Esophagus (tissue), 2 donors: ENCODE measurements at regions not wholly inside any gene's neighbourhood (a gene's known extent, or its start where the extent isn't known, plus 50 kb on each side); places are given as distances from the start of the nearest gene placed in this dataset.

ENCODE experiments used
- H3K27ac ChIP-seq, 2 donors: one replicate each; pipeline ENCODE4 v1.5.1; 2013; ENCODE audit warnings: low read depth in 2 of 2, mild to moderate bottlenecking in 2 of 2, inconsistent platforms in 1 of 2, low read length in 1 of 2, moderate library complexity in 1 of 2
- H3K27me3 ChIP-seq, 2 donors: one replicate each; pipeline ENCODE4 v1.6.1; 2013; ENCODE audit warnings: low read length in 2 of 2, control low read depth in 1 of 2, mild to moderate bottlenecking in 1 of 2; ENCODE audit not compliant: insufficient read depth in 2 of 2, control insufficient read depth in 1 of 2
- H3K36me3 ChIP-seq, 2 donors: one replicate each; pipeline ENCODE4 v1.6.1; 2013; ENCODE audit warnings: low read length in 1 of 2; ENCODE audit not compliant: control insufficient read depth in 2 of 2, insufficient read depth in 2 of 2
- H3K4me1 ChIP-seq, 2 donors: one replicate each; pipeline ENCODE4 v1.6.1; 2013; ENCODE audit warnings: low read length in 1 of 2; ENCODE audit not compliant: control insufficient read depth in 2 of 2, insufficient read depth in 2 of 2
- H3K4me3 ChIP-seq, 2 donors: one replicate each; pipeline ENCODE4 v1.5.1; 2013; ENCODE audit warnings: low read length in 2 of 2, mild to moderate bottlenecking in 2 of 2, low read depth in 1 of 2, moderate library complexity in 1 of 2
- H3K9me3 ChIP-seq, 2 donors: one replicate each; pipeline ENCODE4 v1.6.1; 2013; ENCODE audit warnings: mild to moderate bottlenecking in 2 of 2, low read depth in 1 of 2, low read length in 1 of 2, moderate library complexity in 1 of 2; ENCODE audit not compliant: control insufficient read depth in 2 of 2, insufficient read depth in 1 of 2
- WGBS, 2 donors: extraction: QIAGEN DNeasy Blood & Tissue Kit; methylation state at CpG; one replicate each; pipeline ENCODE4 v1.1.7; 2013; 5-methylcytosine and 5-hydroxymethylcytosine counted together
- donor health status: healthy with polysubstance abuse.
- donor health status: Bipolar disorder and iron deficiency.

- Histone ChIP-seq H3K4me3 (no peak overlapping the region), H3K4me1 (no peaks in the 10 kb centered on the region), H3K9me3 (peaks cover 0 to 3% of the 10 kb centered on the region in 2 donors), H3K27me3 (no peaks in the 10 kb centered on the region), H3K36me3 (no peaks in the 10 kb centered on the region), H3K27ac (peak overlapping the region; percentile 57 to 69)
- WGBS, 2 donors, result 64 to 69% methylated on average over 5 of the region's 5 CpGs
These were observed 156.3 kb upstream of the PHACTR1 start for GRCh38 chr6:12560315-12560714.

GRCh38 chr6:12566618-12567123 lies 149.9 kb upstream of the PHACTR1 start:
- Histone ChIP-seq H3K27me3 (no peaks in the 10 kb centered on the region), H3K27ac (no peak overlapping the region), H3K36me3 (no peaks in the 10 kb centered on the region), H3K9me3 (no peaks in the 10 kb centered on the region), H3K4me1 (no peaks in the 10 kb centered on the region), H3K4me3 (no peak overlapping the region)
- WGBS, 2 donors, result 90 to 96% methylated on average over 2 of the region's 2 CpGs

- Histone ChIP-seq H3K27ac (no peak overlapping the region), H3K4me1 (no peaks in the 10 kb centered on the region), H3K9me3 (no peaks in the 10 kb centered on the region), H3K27me3 (no peaks in the 10 kb centered on the region), H3K4me3 (no peak overlapping the region), H3K36me3 (no peaks in the 10 kb centered on the region)
- WGBS, 2 donors, result 73 to 75% methylated on average over 3 of the region's 3 CpGs
These were observed 148.9 kb upstream of the PHACTR1 start for GRCh38 chr6:12567682-12568081.

- H3K27ac ChIP-seq, result no peak overlapping the region
- no peak overlapping the region for H3K4me3 ChIP-seq
- no peaks in the 10 kb centered on the region for H3K9me3 ChIP-seq
- H3K27me3 ChIP-seq, result no peaks in the 10 kb centered on the region
- no peaks in the 10 kb centered on the region for H3K36me3 ChIP-seq
- no peaks in the 10 kb centered on the region for H3K4me1 ChIP-seq
- WGBS, 2 donors, result 53 to 81% methylated on average over 1 of the region's 1 CpG
These were observed 146.9 kb upstream of the PHACTR1 start for GRCh38 chr6:12569646-12570045.

GRCh38 chr6:12570461-12571030 lies 146.0 kb upstream of the PHACTR1 start:
- H3K9me3 ChIP-seq, result no peaks in the 10 kb centered on the region
- WGBS, 2 donors, result 50 to 66% methylated on average over 2 of the region's 2 CpGs
- H3K4me1 ChIP-seq, result no peaks in the 10 kb centered on the region
- no peaks in the 10 kb centered on the region for H3K27me3 ChIP-seq
- no peak overlapping the region for H3K4me3 ChIP-seq
- no peaks in the 10 kb centered on the region for H3K36me3 ChIP-seq
- no peak overlapping the region for H3K27ac ChIP-seq

GRCh38 chr6:12572896-12573827 lies 143.4 kb upstream of the PHACTR1 start:
- H3K4me1 ChIP-seq, result peaks cover 0 to 6% of the 10 kb centered on the region in 2 donors
- H3K36me3 ChIP-seq, result no peaks in the 10 kb centered on the region
- H3K9me3 ChIP-seq, result no peaks in the 10 kb centered on the region
- H3K4me3 ChIP-seq, result no peak overlapping the region
- 41% methylated on average over 4 of the region's 4 CpGs for WGBS, 2 donors
- no peaks in the 10 kb centered on the region for H3K27me3 ChIP-seq
- H3K27ac ChIP-seq, result no peak overlapping the region

- WGBS, 2 donors, result 82 to 84% methylated on average over 4 of the region's 4 CpGs
These were observed 140.6 kb upstream of the PHACTR1 start for GRCh38 chr6:12575961-12576360.

GRCh38 chr6:12576389-12576788 lies 140.2 kb upstream of the PHACTR1 start:
- Histone ChIP-seq H3K27me3 (no peaks in the 10 kb centered on the region), H3K4me1 (peaks cover 0 to 6% of the 10 kb centered on the region in 2 donors), H3K9me3 (no peaks in the 10 kb centered on the region), H3K27ac (no peak overlapping the region), H3K4me3 (no peak overlapping the region), H3K36me3 (no peaks in the 10 kb centered on the region)
- WGBS, 2 donors, result 41 to 47% methylated on average over 2 of the region's 2 CpGs

More at GRCh38 chr6:12575961-12576360, 140.6 kb upstream of the PHACTR1 start:
- Histone ChIP-seq H3K4me3 (no peak overlapping the region), H3K36me3 (no peaks in the 10 kb centered on the region), H3K27me3 (no peaks in the 10 kb centered on the region), H3K9me3 (no peaks in the 10 kb centered on the region), H3K4me1 (peaks cover 0 to 6% of the 10 kb centered on the region in 2 donors), H3K27ac (no peak overlapping the region)

- H3K27ac ChIP-seq, result no peak overlapping the region
- H3K9me3 ChIP-seq, result no peaks in the 10 kb centered on the region
- no peak overlapping the region for H3K4me3 ChIP-seq
- H3K4me1 ChIP-seq, result peaks cover 0 to 6% of the 10 kb centered on the region in 2 donors
- no peaks in the 10 kb centered on the region for H3K36me3 ChIP-seq
- WGBS, 2 donors, result 63 to 68% methylated on average over 8 of the region's 8 CpGs
- no peaks in the 10 kb centered on the region for H3K27me3 ChIP-seq
These were observed 139.3 kb upstream of the PHACTR1 start for GRCh38 chr6:12577124-12577850.
